ENCODE measurements at regions not wholly inside any gene's neighbourhood (a gene's known extent, or its start where the extent isn't known, plus 50 kb on each side); places are given as distances from the start of the nearest gene placed in this dataset.
A peak's percentile ranks its signal among the peaks of the same experiment; 100 is the strongest.

DNA sequence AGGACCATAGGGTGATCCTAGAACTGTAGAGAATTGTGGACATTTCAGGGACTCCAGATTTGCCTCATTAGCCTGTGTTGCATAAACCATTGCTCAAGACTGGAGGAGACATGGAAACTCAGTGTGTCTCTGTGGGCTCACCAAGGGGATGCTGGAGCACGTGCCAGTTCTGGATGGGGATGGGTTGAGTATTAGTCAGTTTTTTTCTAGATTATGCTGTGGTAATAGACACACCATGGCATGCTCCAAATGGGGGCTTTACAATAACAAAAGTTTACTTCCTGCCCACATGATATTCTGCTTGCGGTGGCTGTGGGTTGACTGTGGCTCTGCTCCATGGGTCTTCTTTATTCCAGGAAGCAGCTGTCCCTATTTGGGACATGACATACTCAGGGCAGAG, 125.4 kb downstream of the FOXD2 start:
- Histone ChIP-seq H3K4me3 (peak overlapping the region in 5 of 10 experiments; percentile 1 to 21 (median 7); a peak in 5 of 20 replicates), H3K9ac (peak overlapping the region in 9 of 11 experiments; percentile 11 to 77 (median 64); a peak in 16 of 22 replicates)

DNA sequence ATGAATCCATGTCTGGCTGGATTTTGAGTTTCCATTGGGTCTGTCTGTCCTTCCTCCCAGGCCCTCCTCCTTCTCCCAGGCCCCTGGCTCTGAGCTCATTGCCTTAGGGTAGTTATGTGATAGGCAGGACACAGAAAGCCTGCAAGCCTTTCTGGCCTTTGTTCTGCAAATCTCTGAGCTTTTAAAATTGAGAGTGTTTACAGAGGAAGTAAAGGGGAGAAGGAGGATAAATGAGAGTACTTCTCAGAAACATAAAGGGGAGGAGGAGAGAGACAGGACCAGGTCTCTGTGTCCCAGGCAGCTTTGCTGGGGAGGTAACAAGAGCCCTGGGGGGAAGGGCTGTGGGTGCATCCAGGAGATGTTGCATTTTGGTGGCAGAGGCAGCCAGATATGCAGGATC, 126.7 kb downstream of the FOXD2 start:
- Histone ChIP-seq H4K20me1 (no peaks in the 10 kb centered on the region), H3K36me3 (no peaks in the 10 kb centered on the region), H3K27ac (peak overlapping the region in 9 of 11 experiments; percentile 68 to 91 (median 82); a peak in 18 of 22 replicates), H3K9ac (peak overlapping the region in 7 of 11 experiments; percentile 58 to 77 (median 68); a peak in 12 of 22 replicates), H3K4me3 (peak overlapping the region in 3 of 10 experiments; percentile 1 to 21 (median 3); a peak in 2 of 20 replicates), H3K9me3 (replicated peaks in 1 of 11) (no peaks in the 10 kb centered on the region), H3K27me3 (no peaks in the 10 kb centered on the region), H3K4me2 (peak overlapping the region; percentile 69 to 95 (median 86)), H3K4me1 (peaks cover 48 to 95% (median 83%) of the 10 kb centered on the region in 10 experiments)
- no peak for TF ChIP-seq Cebpa-rat (IDR thresholded peaks at IDR 0.05)

More for the DNA sequence above, 125.4 kb downstream of the FOXD2 start:
- Histone ChIP-seq H4K20me1 (no peaks in the 10 kb centered on the region), H3K27ac (peak overlapping the region in 10 of 11 experiments; percentile 45 to 91 (median 82); a peak in 20 of 22 replicates), H3K27me3 (no peaks in the 10 kb centered on the region), H3K9me3 (replicated peaks in 1 of 11) (no peaks in the 10 kb centered on the region), H3K36me3 (no peaks in the 10 kb centered on the region), H3K4me1 (peaks cover 39 to 82% (median 69%) of the 10 kb centered on the region in 10 experiments), H3K4me2 (peak overlapping the region; percentile 69 to 95 (median 86))
- TF ChIP-seq Cebpa-rat (IDR thresholded peaks at IDR 0.05) = peak in 10 of 11 experiments; percentile 44 to 97 (median 90); a peak in 17 of 22 replicates

DNA sequence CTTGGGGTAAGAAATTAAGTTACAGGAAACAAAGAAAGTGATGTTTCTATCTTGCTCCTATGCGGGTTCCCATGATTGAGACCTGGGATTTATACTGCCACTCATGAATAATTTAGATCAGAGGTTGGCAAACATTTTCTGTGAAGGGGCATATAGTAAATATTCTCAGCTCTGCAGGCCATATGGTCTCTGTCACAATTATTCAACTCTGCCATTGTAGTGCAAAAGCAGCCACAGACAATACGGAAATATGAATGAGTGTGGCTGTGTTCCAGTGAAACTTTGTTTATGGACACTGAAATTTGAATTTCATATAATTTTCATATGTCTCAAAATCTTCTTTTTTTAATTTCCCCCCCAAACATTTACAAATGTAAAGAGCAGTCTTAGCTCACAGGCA, 127.2 kb downstream of the FOXD2 start:
- Histone ChIP-seq H3K4me1 (peaks cover 53 to 100% (median 88%) of the 10 kb centered on the region in 10 experiments), H3K9ac (peak overlapping the region in 6 of 11 experiments; percentile 58 to 77 (median 70); a peak in 8 of 22 replicates), H3K4me2 (peak overlapping the region; percentile 69 to 95 (median 86)), H3K27ac (peak overlapping the region in 8 of 11 experiments; percentile 76 to 91 (median 82); a peak in 14 of 22 replicates), H3K4me3 (no peak overlapping the region), H3K27me3 (no peaks in the 10 kb centered on the region), H3K9me3 (replicated peaks in 1 of 11) (no peaks in the 10 kb centered on the region), H4K20me1 (no peaks in the 10 kb centered on the region), H3K36me3 (no peaks in the 10 kb centered on the region)
- no peak for TF ChIP-seq Cebpa-rat (IDR thresholded peaks at IDR 0.05)

DNA sequence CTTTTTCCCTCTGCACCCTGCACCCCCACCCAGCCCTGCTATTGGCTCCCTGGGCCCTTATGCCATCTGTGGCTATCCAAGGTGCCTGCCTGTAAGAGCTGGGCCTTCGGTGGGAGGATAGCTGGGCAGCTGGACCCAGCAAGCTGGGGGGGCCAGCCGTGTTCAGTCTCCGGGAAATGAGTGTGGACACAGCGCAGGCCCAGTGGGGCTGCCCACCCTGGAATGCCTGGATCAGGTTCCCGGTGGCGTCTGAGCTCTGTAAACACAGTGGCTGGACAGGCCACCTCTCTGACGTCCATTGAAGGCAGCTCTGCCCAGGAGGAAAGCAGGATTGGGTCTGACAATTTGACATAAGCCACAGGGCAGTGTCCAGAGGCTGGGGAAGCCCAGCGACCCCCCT, 127.8 kb downstream of the FOXD2 start:
- Histone ChIP-seq H3K4me1 (peaks cover 59 to 100% (median 91%) of the 10 kb centered on the region in 10 experiments), H3K9me3 (replicated peaks in 1 of 11) (no peaks in the 10 kb centered on the region), H3K9ac (0 out of 22 replicates have a peak overlapping the region, but pooled peaks of 2 of the 11 experiments have one; percentile 2 to 8), H3K36me3 (no peaks in the 10 kb centered on the region), H3K4me3 (no peak overlapping the region), H3K27ac (peak overlapping the region in 7 of 11 experiments; percentile 8 to 91 (median 82); a peak in 11 of 22 replicates), H4K20me1 (no peaks in the 10 kb centered on the region), H3K27me3 (no peaks in the 10 kb centered on the region), H3K4me2 (peak overlapping the region in 9 of 11 experiments; percentile 11 to 95 (median 86); a peak in 15 of 22 replicates)
- no peak for TF ChIP-seq Cebpa-rat (IDR thresholded peaks at IDR 0.05)

DNA sequence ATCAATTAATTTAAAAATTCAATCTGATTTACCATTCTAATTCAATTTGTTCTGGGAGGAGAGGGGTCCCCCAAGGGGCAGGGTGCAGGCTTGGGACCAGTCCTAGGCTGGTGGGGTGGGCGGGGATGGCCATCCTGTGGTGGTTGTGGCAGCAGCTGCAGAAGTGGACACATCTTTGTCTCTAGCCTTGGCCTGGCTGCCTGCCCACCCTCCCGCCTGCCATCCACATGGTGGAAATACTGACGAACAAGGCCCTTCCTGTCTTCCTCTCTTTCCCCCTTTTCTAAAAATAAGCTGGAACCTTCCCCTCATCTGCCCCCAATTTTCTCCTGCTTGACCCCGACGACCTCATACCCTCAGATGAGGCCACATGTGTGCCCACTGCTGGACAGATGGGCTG, 130.9 kb downstream of the FOXD2 start:
- no peaks in the 10 kb centered on the region for H3K36me3 ChIP-seq
- peaks cover 39 to 80% (median 71%) of the 10 kb centered on the region in 10 experiments for H3K4me1 ChIP-seq
- no peaks in the 10 kb centered on the region for H4K20me1 ChIP-seq
- peak overlapping the region; percentile 21 to 94 (median 66); a peak in 17 of 22 replicates for H3K4me2 ChIP-seq
- H3K27me3 ChIP-seq = no peaks in the 10 kb centered on the region
- H3K9me3 ChIP-seq (replicated peaks in 1 of 11) = no peaks in the 10 kb centered on the region
- no peak for TF ChIP-seq Cebpa-rat (IDR thresholded peaks at IDR 0.05)
- H3K4me3 ChIP-seq = no peak overlapping the region
- no peak overlapping the region for H3K27ac ChIP-seq
- H3K9ac ChIP-seq = no peak overlapping the region

DNA sequence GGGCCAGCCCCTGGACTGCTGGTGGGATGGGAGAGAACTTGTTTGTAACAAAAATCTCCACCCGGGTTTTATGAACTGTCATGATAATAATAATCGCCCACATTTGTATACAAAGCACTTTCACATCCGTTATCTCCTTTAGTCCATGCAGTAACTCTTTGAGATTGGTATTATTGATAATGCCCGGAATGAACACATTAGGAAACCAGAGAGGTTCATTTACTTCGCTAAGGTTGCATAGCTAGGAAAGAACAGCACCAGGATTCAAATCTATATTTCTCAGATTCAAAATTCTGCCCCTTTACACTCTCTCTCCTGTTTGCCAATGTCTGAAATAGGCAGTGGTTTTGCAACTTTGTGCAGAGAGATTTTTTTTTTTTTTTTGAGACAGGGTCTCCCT, 131.4 kb downstream of the FOXD2 start:
- Histone ChIP-seq H3K9ac (no peak overlapping the region), H3K4me3 (no peak overlapping the region), H3K36me3 (no peaks in the 10 kb centered on the region), H3K4me2 (peak overlapping the region in 10 of 11 experiments; percentile 26 to 94 (median 68); a peak in 19 of 22 replicates), H3K4me1 (peaks cover 34 to 75% (median 66%) of the 10 kb centered on the region in 10 experiments), H3K27ac (no peak overlapping the region), H3K9me3 (replicated peaks in 1 of 11) (no peaks in the 10 kb centered on the region), H4K20me1 (no peaks in the 10 kb centered on the region), H3K27me3 (no peaks in the 10 kb centered on the region)
- TF ChIP-seq Cebpa-rat (IDR thresholded peaks at IDR 0.05) = no peak

DNA sequence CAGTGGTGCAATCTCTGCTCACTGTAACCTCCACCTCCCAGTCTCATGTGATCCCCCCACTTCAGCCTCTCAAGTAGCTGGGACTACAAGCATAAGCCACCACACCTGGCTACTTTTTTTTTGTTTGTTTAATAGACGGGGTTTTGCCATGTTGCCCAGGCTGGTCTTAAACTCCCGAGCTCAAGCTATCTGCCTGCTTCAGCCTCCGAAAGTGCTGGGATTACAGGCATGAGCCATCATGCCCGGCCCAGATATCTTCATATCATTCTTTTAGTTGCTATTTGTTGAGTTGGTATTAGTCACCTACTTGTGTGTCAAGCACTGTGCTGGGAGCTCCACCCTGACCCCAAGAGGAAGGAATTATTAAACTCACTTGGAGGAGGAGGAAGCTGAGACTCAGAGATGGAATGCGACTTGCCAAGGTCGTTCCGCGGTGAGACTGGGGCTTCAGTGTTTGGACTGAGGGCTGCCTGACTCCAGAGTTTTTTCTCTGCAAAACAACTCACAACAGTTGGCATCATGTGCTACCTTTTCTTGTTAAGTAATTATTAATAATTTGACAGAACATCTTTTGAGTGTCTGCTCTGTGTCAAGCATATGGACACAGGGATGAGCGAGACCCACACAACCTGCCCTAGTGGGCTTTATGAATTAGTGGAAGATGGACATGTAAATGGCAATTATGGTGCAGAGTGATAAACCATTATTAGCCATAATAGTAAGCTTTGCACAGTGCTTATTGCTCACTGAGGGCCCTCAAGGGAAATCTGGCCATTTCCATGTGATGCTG, 132.0 kb downstream of the FOXD2 start:
- peaks cover 28 to 69% (median 60%) of the 10 kb centered on the region in 10 experiments for H3K4me1 ChIP-seq
- peak overlapping the region; percentile 8 to 94 (median 66); a peak in 21 of 22 replicates for H3K4me2 ChIP-seq
- no peak overlapping the region for H3K4me3 ChIP-seq
- H3K27me3 ChIP-seq = no peaks in the 10 kb centered on the region
- no peak overlapping the region for H3K9ac ChIP-seq
- no peak for TF ChIP-seq Cebpa-rat (IDR thresholded peaks at IDR 0.05)
- no peaks in the 10 kb centered on the region for H3K36me3 ChIP-seq
- H4K20me1 ChIP-seq = no peaks in the 10 kb centered on the region
- no peak overlapping the region for H3K27ac ChIP-seq
- H3K9me3 ChIP-seq (replicated peaks in 1 of 11) = no peaks in the 10 kb centered on the region

DNA sequence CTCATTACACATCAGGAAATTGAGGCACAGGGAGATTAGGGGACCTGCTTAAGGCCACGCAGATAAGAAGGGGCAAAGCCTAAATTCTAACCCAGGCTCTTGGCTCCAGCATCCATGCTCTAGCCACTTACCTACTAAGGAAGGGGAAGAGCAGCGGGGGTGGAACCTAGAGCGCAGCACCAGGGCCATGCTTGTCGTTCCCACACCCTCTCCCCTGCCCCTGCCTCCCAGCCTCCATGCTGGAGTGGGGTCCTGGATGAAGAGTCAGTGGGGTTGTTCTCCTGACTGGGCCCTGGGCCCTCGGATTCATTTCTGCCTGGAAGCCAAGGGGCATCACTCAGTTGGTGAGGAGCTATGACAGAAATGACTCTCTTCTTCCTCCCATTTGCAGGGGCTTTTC, 133.3 kb downstream of the FOXD2 start:
- Histone ChIP-seq H3K4me1 (peaks cover 25 to 56% (median 47%) of the 10 kb centered on the region in 10 experiments), H3K27me3 (no peaks in the 10 kb centered on the region), H3K4me2 (peak overlapping the region; percentile 27 to 94 (median 66); a peak in 21 of 22 replicates), H4K20me1 (no peaks in the 10 kb centered on the region), H3K36me3 (no peaks in the 10 kb centered on the region), H3K9ac (no peak overlapping the region), H3K4me3 (no peak overlapping the region), H3K27ac (0 out of 22 replicates have a peak overlapping the region, but pooled peaks of 1 of the 11 experiments have one; percentile 9), H3K9me3 (replicated peaks in 1 of 11) (no peaks in the 10 kb centered on the region)
- no peak for TF ChIP-seq Cebpa-rat (IDR thresholded peaks at IDR 0.05)

DNA sequence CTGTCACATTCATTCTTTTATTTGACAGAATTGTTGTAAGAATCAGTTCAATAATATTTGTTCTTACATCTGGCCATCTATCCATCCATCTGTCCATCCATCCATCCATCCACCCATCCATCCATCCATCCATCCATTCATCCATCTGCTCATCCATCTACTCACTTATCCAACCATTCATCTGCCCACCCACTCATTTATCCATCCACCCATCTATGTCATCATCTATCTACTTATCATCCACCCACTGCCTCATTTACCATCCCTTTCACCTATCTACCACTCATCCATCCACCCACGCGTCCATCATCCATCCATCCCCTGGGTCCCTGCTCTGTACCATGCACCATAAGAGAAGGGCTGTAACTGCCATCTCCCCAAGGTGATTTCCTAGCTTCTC, 134.1 kb downstream of the FOXD2 start:
- Histone ChIP-seq H3K9me3 (replicated peaks in 1 of 11) (no peaks in the 10 kb centered on the region), H3K36me3 (no peaks in the 10 kb centered on the region), H3K27ac (no peak overlapping the region), H3K4me3 (no peak overlapping the region), H3K4me2 (peak overlapping the region in 1 of 11 experiments; percentile 71; a peak in 1 of 22 replicates), H3K9ac (no peak overlapping the region), H3K27me3 (no peaks in the 10 kb centered on the region), H3K4me1 (peaks cover 25 to 48% (median 40%) of the 10 kb centered on the region in 10 experiments), H4K20me1 (no peaks in the 10 kb centered on the region)
- TF ChIP-seq Cebpa-rat (IDR thresholded peaks at IDR 0.05) = no peak

Data from BLaER1 treated with 17β-estradiol and CSF1 and Interleukin-3, amounts not matched to agents 10 nM and 100 nM (cell line).